SK-N-SH (cell line): ENCODE measurements at regions not wholly inside any gene's neighbourhood (a gene's known extent, or its start where the extent isn't known, plus 50 kb on each side); places are given as distances from the start of the nearest gene placed in this dataset.

Source experiments
- CTCF ChIA-PET: fragments of 300-600, 350-600 bp; formaldehyde crosslinking; extraction: SDS; loops from one replicate; lab custom pipeline; 2021; lab: Yijun Ruan, JAX
- POLR2A ChIA-PET: fragments of 350-600 bp; sonication (Branson Sonifier 250); formaldehyde crosslinking; extraction: SDS; loops from one replicate; lab custom pipeline; 2020; ENCODE audit warnings: antibody characterized with exemption, inconsistent platforms; lab: Yijun Ruan, JAX
- DNase-seq: peaks from one replicate; pipeline ENCODE4 v3.0.0; 2012
- H2AFZ ChIP-seq: fragments of 200-600 bp; sonication (generic); 2 replicates; pipeline ENCODE4 v1.8.1; 2016; ENCODE audit warnings: antibody characterized with exemption, mild to moderate bottlenecking, low read depth
- H3F3A ChIP-seq: fragments of 200-600 bp; sonication (generic); replicated peaks from 2 replicates; pipeline ENCODE3; 2016; ENCODE audit warnings: antibody characterized with exemption, mild to moderate bottlenecking; ENCODE audit not compliant: insufficient read depth
- H3K27ac ChIP-seq, 2 experiments: fragments of 200-500 bp in 1 of 2; fragments of 200-600 bp in 1 of 2; sonication (Bioruptor generic) in 1 of 2; sonication (generic), shearing (Covaris generic) in 1 of 2; 2 replicates each; pipeline versions ENCODE4 v1.5.1 to v1.6.1; 2014 to 2016; ENCODE audit warnings: low read depth in 2 of 2, inconsistent platforms in 1 of 2, low read length in 1 of 2, mild to moderate bottlenecking in 1 of 2, mixed read lengths in 1 of 2
- H3K27me3 ChIP-seq: fragments of 200-600 bp; sonication (generic), shearing (Covaris generic); 2 replicates; pipeline ENCODE4 v1.6.1; 2016; ENCODE audit warnings: mixed run types; ENCODE audit not compliant: insufficient read depth
- H3K36me3 ChIP-seq, 2 experiments: fragments of 200-500 bp in 1 of 2; fragments of 200-600 bp in 1 of 2; sonication (Bioruptor generic) in 1 of 2; sonication (generic) in 1 of 2; replicated peaks in 1 of 2; 2 replicates each; pipeline versions ENCODE3 to v1.5.1; 2014 to 2016; ENCODE audit warnings: low read length in 1 of 2, mild to moderate bottlenecking in 1 of 2; ENCODE audit not compliant: insufficient read depth in 2 of 2, control insufficient read depth in 1 of 2
- H3K4me1 ChIP-seq, 2 experiments: fragments of 200-500 bp in 1 of 2; fragments of 200-600 bp in 1 of 2; sonication (Bioruptor generic) in 1 of 2; sonication (generic), shearing (Covaris generic) in 1 of 2; 2 replicates each; pipeline versions ENCODE4 v1.5.1 to v1.6.1; 2014 to 2016; ENCODE audit warnings: low read depth in 1 of 2, low read length in 1 of 2, mixed run types in 1 of 2; ENCODE audit not compliant: insufficient read depth in 2 of 2, control insufficient read depth in 1 of 2
- H3K4me2 ChIP-seq: fragments of 200-600 bp; sonication (generic), shearing (Covaris generic); 2 replicates; pipeline ENCODE4 v1.6.1; 2017; ENCODE audit warnings: mixed run types
- H3K4me3 ChIP-seq, 2 experiments: fragments of 200-500 bp in 1 of 2; fragments of 200-600 bp in 1 of 2; sonication (Bioruptor generic) in 1 of 2; sonication (generic), shearing (Covaris generic) in 1 of 2; 2 replicates each; pipeline versions ENCODE4 v1.5.1 to v1.8.1; 2014 to 2016; ENCODE audit warnings: low read depth in 2 of 2, inconsistent platforms in 1 of 2, low read length in 1 of 2, mild to moderate bottlenecking in 1 of 2, mixed read lengths in 1 of 2, moderate library complexity in 1 of 2
- H3K79me2 ChIP-seq: fragments of 200-600 bp; sonication (generic); 2 replicates; pipeline ENCODE4 v1.8.1; 2017; ENCODE audit warnings: mild to moderate bottlenecking; ENCODE audit not compliant: insufficient read depth
- H3K9ac ChIP-seq: fragments of 200-600 bp; sonication (generic); 2 replicates; pipeline ENCODE4 v1.6.1; 2017; ENCODE audit warnings: mixed run types
- H3K9me2 ChIP-seq: fragments of 200-600 bp; sonication (generic); 2 replicates; pipeline ENCODE4 v1.6.1; 2017; ENCODE audit warnings: mixed run types
- H3K9me3 ChIP-seq: fragments of 200-600 bp; sonication (generic); 2 replicates; pipeline ENCODE4 v1.6.1; 2017; ENCODE audit warnings: mixed run types, mild to moderate bottlenecking, moderate library complexity
- H4K20me1 ChIP-seq: fragments of 200-600 bp; sonication (generic); 2 replicates; pipeline ENCODE4 v1.6.1; 2017; ENCODE audit warnings: mild to moderate bottlenecking, mixed run types; ENCODE audit not compliant: insufficient read depth
- CHD2 ChIP-seq: fragments of 150-350 bp; IDR thresholded peaks from 2 replicates; pipeline ENCODE4 v1.6.1; 2018; ENCODE audit warnings: low read length; ENCODE audit not compliant: partially characterized antibody
- FOXJ3 ChIP-seq: sonication (generic); formaldehyde crosslinking; IDR thresholded peaks from 2 replicates; pipeline ENCODE4 v1.5.1; 2020; ENCODE audit warnings: mild to moderate bottlenecking, missing genetic modification reagents
- MEF2A ChIP-seq: IDR thresholded peaks from 2 replicates; pipeline ENCODE4 v1.4.0; 2012; ENCODE audit warnings: low read depth, borderline replicate concordance
- MXI1 ChIP-seq: IDR thresholded peaks from 2 replicates; pipeline ENCODE4 v1.6.1; 2012; ENCODE audit warnings: mild to moderate bottlenecking, low read depth, low read length, improper control_type of control experiment
- NFIC ChIP-seq: IDR thresholded peaks from 2 replicates; pipeline ENCODE4 v1.4.0; 2012; ENCODE audit warnings: borderline replicate concordance
- NRF1 ChIP-seq: IDR thresholded peaks from 2 replicates; pipeline ENCODE4 v1.6.1; 2012; ENCODE audit warnings: low read depth, mild to moderate bottlenecking, low read length
- PBX3 ChIP-seq: IDR thresholded peaks from 2 replicates; pipeline ENCODE4; 2012
- RAD21 ChIP-seq: IDR thresholded peaks from 2 replicates; pipeline ENCODE4 v1.6.1; 2012; ENCODE audit warnings: mild to moderate bottlenecking, low read length
- RCOR1 ChIP-seq: fragments of 150-350 bp; IDR thresholded peaks from 2 replicates; pipeline ENCODE4 v1.6.1; 2017; ENCODE audit warnings: antibody characterized with exemption, low read length
- SMC3 ChIP-seq: IDR thresholded peaks from 2 replicates; pipeline ENCODE4 v1.6.1; 2012; ENCODE audit warnings: low read depth, low read length, improper control_type of control experiment
- TEAD4 ChIP-seq: IDR thresholded peaks from 2 replicates; pipeline ENCODE4 v1.4.0; 2012; ENCODE audit warnings: mild to moderate bottlenecking, borderline replicate concordance; ENCODE audit not compliant: insufficient read depth
- WGBS: methylation state at CpG from one replicate; pipeline ENCODE4 v1.1.6; 2017; ENCODE audit warnings: low lambda C conversion rate; 5-methylcytosine and 5-hydroxymethylcytosine counted together
- TF ChIP-seq, protein P1 (sequence below): fragments of 150-350 bp; IDR thresholded peaks from 2 replicates; pipeline ENCODE4 v1.6.1; 2016; ENCODE audit warnings: mild to moderate bottlenecking, low read depth, low read length
- TF ChIP-seq, protein P2 (sequence below): fragments of 150-350 bp; IDR thresholded peaks from 2 replicates; pipeline ENCODE4 v1.6.1; 2017; ENCODE audit warnings: antibody characterized with exemption, low read length, low read depth, borderline replicate concordance

DNA sequence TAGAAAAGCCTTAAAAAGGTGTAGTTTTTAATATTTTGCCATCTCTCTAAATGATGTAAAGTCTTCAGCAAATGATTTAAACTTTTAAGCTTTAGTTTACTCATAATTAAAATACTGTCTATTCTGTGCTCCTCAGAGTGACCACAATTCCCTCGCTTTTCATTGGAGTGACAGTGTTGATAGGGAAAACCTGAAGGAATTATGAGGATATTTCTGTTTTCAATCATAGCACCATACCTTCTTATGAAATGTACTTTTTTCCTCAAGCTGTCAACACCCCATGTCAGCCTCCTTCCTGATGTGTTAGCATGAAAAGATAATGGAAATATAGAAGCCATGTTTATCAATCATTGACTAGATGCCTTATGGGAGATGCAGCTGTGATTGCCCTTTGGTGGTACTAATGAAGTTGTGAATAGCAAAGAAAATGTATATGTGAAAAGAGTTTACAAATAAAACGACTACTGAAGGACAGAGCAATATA is 145.4 kb upstream of the EYS start:
- POLR2A ChIA-PET = no interaction called here
- WGBS = 34% methylated on average over 2 of the region's 2 CpGs
- TF ChIP-seq TEAD4 = no peak
- no peak for TF ChIP-seq RAD21
- no peak for TF ChIP-seq SMC3
- TF ChIP-seq RCOR1 = no peak
- TF ChIP-seq, protein P1, sequence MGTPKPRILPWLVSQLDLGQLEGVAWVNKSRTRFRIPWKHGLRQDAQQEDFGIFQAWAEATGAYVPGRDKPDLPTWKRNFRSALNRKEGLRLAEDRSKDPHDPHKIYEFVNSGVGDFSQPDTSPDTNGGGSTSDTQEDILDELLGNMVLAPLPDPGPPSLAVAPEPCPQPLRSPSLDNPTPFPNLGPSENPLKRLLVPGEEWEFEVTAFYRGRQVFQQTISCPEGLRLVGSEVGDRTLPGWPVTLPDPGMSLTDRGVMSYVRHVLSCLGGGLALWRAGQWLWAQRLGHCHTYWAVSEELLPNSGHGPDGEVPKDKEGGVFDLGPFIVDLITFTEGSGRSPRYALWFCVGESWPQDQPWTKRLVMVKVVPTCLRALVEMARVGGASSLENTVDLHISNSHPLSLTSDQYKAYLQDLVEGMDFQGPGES = no peak
- TF ChIP-seq, protein P2, sequence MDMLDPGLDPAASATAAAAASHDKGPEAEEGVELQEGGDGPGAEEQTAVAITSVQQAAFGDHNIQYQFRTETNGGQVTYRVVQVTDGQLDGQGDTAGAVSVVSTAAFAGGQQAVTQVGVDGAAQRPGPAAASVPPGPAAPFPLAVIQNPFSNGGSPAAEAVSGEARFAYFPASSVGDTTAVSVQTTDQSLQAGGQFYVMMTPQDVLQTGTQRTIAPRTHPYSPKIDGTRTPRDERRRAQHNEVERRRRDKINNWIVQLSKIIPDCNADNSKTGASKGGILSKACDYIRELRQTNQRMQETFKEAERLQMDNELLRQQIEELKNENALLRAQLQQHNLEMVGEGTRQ = no peak
- TF ChIP-seq NFIC = no peak
- TF ChIP-seq FOXJ3 (CRISPR knock-in tag) = no peak
- TF ChIP-seq MXI1 = no peak
- no peak for TF ChIP-seq MEF2A
- TF ChIP-seq NRF1 = no peak
- TF ChIP-seq CHD2 = no peak
- TF ChIP-seq PBX3 = no peak
- TF ChIP-seq, all 33 proteins: peak for 0
- Histone ChIP-seq H3K27me3 (no peaks in the 10 kb centered on the region), H3K27ac (no peak overlapping the region), H3K9me3 (no peaks in the 10 kb centered on the region), H2AFZ (no peak overlapping the region), H3K9me2 (no peaks in the 10 kb centered on the region), H3K36me3 (no peaks in the 10 kb centered on the region), H4K20me1 (no peaks in the 10 kb centered on the region), H3K9ac (no peak overlapping the region), H3K4me1 (no peaks in the 10 kb centered on the region), H3K4me2 (no peak overlapping the region), H3K4me3 (no peak overlapping the region), H3F3A (no peaks in the 10 kb centered on the region), H3K79me2 (no peaks in the 10 kb centered on the region)
- CTCF ChIA-PET = no interaction called here
- DNase-seq = no peak

- TF ChIP-seq SMC3 (no peak), RCOR1 (no peak)
- H3K4me3 ChIP-seq = no peak overlapping the region
- no peaks in the 10 kb centered on the region for H3F3A ChIP-seq
- ChIA-PET CTCF (interaction anchor here (1.1 kb wide), 1 partner anchor 26 kb away, joined by 3 read pairs; no protein-coding TSS in a partner anchor), POLR2A (no interaction called here)
- H2AFZ ChIP-seq = no peak overlapping the region
- no peaks in the 10 kb centered on the region for H3K79me2 ChIP-seq
- no peaks in the 10 kb centered on the region for H3K27me3 ChIP-seq
- H3K27ac ChIP-seq = no peak overlapping the region
- H4K20me1 ChIP-seq = no peaks in the 10 kb centered on the region
- no peaks in the 10 kb centered on the region for H3K36me3 ChIP-seq
- H3K9me3 ChIP-seq = no peaks in the 10 kb centered on the region
- no peaks in the 10 kb centered on the region; a peak in 1 of 4 replicates for H3K4me1 ChIP-seq
- H3K9ac ChIP-seq = no peak overlapping the region
- H3K9me2 ChIP-seq = no peaks in the 10 kb centered on the region
- H3K4me2 ChIP-seq = no peak overlapping the region
- no peak for DNase-seq
These were observed 123.1 kb upstream of the EYS start for GRCh38 chr6:65830151-65830550.
